ENCODE measurements at regions not wholly inside any gene's neighbourhood (a gene's known extent, or its start where the extent isn't known, plus 50 kb on each side); places are given as distances from the start of the nearest gene placed in this dataset.

DNA sequence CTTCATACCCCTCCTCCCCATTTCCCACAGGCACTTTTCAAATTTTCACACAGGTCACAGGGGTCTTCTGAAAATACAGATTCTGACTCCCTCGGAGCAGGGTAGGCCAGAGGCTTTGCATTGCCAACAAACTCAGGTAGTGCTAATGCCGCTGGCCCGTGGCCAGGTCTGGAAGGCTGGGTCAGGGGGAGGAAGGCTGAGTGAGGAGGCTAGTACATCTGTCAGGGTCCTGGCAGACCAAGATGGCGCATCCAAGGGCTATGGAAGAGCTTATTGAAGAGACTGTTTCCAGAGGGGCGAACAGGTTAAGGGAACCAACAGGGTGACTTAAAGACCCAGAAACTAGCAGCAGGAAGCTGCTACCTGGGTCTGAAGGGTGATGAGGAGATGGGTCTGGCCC, 336.7 kb upstream of the ID2 start:
- Histone ChIP-seq H3K27ac (ENCODE audit: low read depth in 1 of 2, low read length in 2 of 2) (no peak overlapping the region), H3K4me1 (ENCODE audit: control insufficient read depth in 4 of 4, insufficient read depth in 4 of 4, low read length in 3 of 4) (peaks cover 2 to 19% (median 6%) of the 10 kb centered on the region in 4 donors), H3K36me3 (ENCODE audit: control insufficient read depth in 4 of 4, insufficient read depth in 3 of 4, low read depth in 1 of 4, low read length in 3 of 4) (no peaks in the 10 kb centered on the region), H3K4me3 (ENCODE audit: low read depth in 1 of 3, low read length in 3 of 3) (no peak overlapping the region), H3K27me3 (ENCODE audit: control insufficient read depth in 4 of 4, insufficient read depth in 4 of 4, low read length in 3 of 4) (no peaks in the 10 kb centered on the region), H3K9ac (ENCODE audit: low read depth in 1 of 2, low read length in 2 of 2) (no peak overlapping the region), H3K9me3 (ENCODE audit: control insufficient read depth in 4 of 4, low read length in 3 of 4) (no peaks in the 10 kb centered on the region)
- DNase-seq (ENCODE audit: low spot score) = no peak
- WGBS = 98% methylated on average over 5 of the region's 5 CpGs
- TF ChIP-seq FOXA2 (IDR thresholded peaks at IDR 0.05) = no peak
- no peak for TF ChIP-seq TAF1 (conservative IDR thresholded peaks at IDR 0.05)
- TF ChIP-seq, protein P1, sequence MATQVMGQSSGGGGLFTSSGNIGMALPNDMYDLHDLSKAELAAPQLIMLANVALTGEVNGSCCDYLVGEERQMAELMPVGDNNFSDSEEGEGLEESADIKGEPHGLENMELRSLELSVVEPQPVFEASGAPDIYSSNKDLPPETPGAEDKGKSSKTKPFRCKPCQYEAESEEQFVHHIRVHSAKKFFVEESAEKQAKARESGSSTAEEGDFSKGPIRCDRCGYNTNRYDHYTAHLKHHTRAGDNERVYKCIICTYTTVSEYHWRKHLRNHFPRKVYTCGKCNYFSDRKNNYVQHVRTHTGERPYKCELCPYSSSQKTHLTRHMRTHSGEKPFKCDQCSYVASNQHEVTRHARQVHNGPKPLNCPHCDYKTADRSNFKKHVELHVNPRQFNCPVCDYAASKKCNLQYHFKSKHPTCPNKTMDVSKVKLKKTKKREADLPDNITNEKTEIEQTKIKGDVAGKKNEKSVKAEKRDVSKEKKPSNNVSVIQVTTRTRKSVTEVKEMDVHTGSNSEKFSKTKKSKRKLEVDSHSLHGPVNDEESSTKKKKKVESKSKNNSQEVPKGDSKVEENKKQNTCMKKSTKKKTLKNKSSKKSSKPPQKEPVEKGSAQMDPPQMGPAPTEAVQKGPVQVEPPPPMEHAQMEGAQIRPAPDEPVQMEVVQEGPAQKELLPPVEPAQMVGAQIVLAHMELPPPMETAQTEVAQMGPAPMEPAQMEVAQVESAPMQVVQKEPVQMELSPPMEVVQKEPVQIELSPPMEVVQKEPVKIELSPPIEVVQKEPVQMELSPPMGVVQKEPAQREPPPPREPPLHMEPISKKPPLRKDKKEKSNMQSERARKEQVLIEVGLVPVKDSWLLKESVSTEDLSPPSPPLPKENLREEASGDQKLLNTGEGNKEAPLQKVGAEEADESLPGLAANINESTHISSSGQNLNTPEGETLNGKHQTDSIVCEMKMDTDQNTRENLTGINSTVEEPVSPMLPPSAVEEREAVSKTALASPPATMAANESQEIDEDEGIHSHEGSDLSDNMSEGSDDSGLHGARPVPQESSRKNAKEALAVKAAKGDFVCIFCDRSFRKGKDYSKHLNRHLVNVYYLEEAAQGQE (IDR thresholded peaks at IDR 0.05) = no peak
- no peak for TF ChIP-seq SP1 (IDR thresholded peaks at IDR 0.05)
- no peak for TF ChIP-seq FOXA1 (IDR thresholded peaks at IDR 0.05)
- TF ChIP-seq, protein P2, sequence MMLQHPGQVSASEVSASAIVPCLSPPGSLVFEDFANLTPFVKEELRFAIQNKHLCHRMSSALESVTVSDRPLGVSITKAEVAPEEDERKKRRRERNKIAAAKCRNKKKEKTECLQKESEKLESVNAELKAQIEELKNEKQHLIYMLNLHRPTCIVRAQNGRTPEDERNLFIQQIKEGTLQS (IDR thresholded peaks at IDR 0.05) = no peak
- TF ChIP-seq, protein P3, sequence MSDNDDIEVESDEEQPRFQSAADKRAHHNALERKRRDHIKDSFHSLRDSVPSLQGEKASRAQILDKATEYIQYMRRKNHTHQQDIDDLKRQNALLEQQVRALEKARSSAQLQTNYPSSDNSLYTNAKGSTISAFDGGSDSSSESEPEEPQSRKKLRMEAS (IDR thresholded peaks at IDR 0.05) = no peak
- no peak for TF ChIP-seq NR2F2 (IDR thresholded peaks at IDR 0.05)
- no peak for TF ChIP-seq JUND (IDR thresholded peaks at IDR 0.05)
- TF ChIP-seq HNF4A (conservative IDR thresholded peaks at IDR 0.05) = no peak

GRCh38 chr2:8346208-8346607, 335.6 kb upstream of the ID2 start:
- Histone ChIP-seq H3K9me3 (ENCODE audit: control insufficient read depth in 4 of 4, low read length in 3 of 4) (no peaks in the 10 kb centered on the region), H3K27ac (ENCODE audit: low read depth in 1 of 2, low read length in 2 of 2) (no peak overlapping the region), H3K4me3 (ENCODE audit: low read depth in 1 of 3, low read length in 3 of 3) (no peak overlapping the region), H3K9ac (ENCODE audit: low read depth in 1 of 2, low read length in 2 of 2) (no peak overlapping the region), H3K36me3 (ENCODE audit: control insufficient read depth in 4 of 4, insufficient read depth in 3 of 4, low read depth in 1 of 4, low read length in 3 of 4) (no peaks in the 10 kb centered on the region), H3K27me3 (ENCODE audit: control insufficient read depth in 4 of 4, insufficient read depth in 4 of 4, low read length in 3 of 4) (no peaks in the 10 kb centered on the region), H3K4me1 (ENCODE audit: control insufficient read depth in 4 of 4, insufficient read depth in 4 of 4, low read length in 3 of 4) (peaks cover 2 to 19% (median 6%) of the 10 kb centered on the region in 4 donors)
- WGBS = 84% methylated on average over 7 of the region's 7 CpGs
- TF ChIP-seq GABPA (IDR thresholded peaks at IDR 0.05 in 1 of 2, conservative IDR thresholded peaks at IDR 0.05 in 1 of 2) (no peak), JUND (IDR thresholded peaks at IDR 0.05) (no peak), EGR1 (IDR thresholded peaks at IDR 0.05; ENCODE audit: low read depth in 2 of 2) (no peak)
- DNase-seq (ENCODE audit: low spot score) = no peak

DNA sequence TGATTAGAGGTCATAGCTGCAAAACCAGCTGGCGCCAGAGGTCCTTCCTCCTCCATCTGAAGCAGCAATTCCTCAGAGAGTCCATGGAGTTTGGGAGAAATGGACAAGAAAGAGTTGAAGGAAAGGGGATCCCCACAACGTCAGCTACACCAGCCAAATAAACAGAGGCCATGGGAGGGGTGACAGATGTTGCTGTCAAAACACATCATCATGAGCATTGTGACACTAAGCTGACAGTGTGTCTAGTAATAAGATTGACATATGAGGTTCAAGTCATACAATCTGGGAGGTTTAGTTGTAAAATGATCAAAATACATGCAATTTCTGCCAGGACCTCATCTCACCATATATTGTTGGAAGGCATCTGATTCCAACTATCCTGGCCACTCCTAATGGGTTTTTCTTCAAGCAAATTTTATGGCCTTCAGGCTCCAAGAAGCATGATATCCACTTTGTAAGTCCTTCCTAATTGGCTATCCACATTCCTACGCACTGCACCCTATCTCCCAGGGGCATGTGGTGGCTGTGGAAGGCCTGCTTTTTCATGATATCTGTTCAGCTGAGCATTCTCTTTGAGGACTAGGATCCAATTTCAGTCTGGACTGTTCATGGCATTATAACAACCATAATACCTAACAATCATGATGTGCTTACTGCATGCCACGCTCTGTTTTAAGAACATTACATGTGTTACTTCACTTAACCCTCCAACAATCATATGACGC, 335.0 kb upstream of the ID2 start:
- Histone ChIP-seq H3K9ac (ENCODE audit: low read depth in 1 of 2, low read length in 2 of 2) (no peak overlapping the region), H3K27ac (ENCODE audit: low read depth in 1 of 2, low read length in 2 of 2) (no peak overlapping the region), H3K4me3 (ENCODE audit: low read depth in 1 of 3, low read length in 3 of 3) (no peak overlapping the region), H3K36me3 (ENCODE audit: control insufficient read depth in 4 of 4, insufficient read depth in 3 of 4, low read depth in 1 of 4, low read length in 3 of 4) (no peaks in the 10 kb centered on the region), H3K27me3 (ENCODE audit: control insufficient read depth in 4 of 4, insufficient read depth in 4 of 4, low read length in 3 of 4) (no peaks in the 10 kb centered on the region), H3K4me1 (ENCODE audit: control insufficient read depth in 4 of 4, insufficient read depth in 4 of 4, low read length in 3 of 4) (peaks cover 2 to 18% (median 6%) of the 10 kb centered on the region in 4 donors), H3K9me3 (ENCODE audit: control insufficient read depth in 4 of 4, low read length in 3 of 4) (no peaks in the 10 kb centered on the region)
- DNase-seq (ENCODE audit: low spot score) = peak; percentile 51
- 95% methylated on average over 5 of the region's 5 CpGs for WGBS
- no peak for TF ChIP-seq SP1 (IDR thresholded peaks at IDR 0.05)
- TF ChIP-seq, protein P4, sequence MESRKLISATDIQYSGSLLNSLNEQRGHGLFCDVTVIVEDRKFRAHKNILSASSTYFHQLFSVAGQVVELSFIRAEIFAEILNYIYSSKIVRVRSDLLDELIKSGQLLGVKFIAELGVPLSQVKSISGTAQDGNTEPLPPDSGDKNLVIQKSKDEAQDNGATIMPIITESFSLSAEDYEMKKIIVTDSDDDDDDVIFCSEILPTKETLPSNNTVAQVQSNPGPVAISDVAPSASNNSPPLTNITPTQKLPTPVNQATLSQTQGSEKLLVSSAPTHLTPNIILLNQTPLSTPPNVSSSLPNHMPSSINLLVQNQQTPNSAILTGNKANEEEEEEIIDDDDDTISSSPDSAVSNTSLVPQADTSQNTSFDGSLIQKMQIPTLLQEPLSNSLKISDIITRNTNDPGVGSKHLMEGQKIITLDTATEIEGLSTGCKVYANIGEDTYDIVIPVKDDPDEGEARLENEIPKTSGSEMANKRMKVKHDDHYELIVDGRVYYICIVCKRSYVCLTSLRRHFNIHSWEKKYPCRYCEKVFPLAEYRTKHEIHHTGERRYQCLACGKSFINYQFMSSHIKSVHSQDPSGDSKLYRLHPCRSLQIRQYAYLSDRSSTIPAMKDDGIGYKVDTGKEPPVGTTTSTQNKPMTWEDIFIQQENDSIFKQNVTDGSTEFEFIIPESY (IDR thresholded peaks at IDR 0.05) = no peak
- TF ChIP-seq, protein P2 (IDR thresholded peaks at IDR 0.05) = no peak
- no peak for TF ChIP-seq JUND (IDR thresholded peaks at IDR 0.05)
- TF ChIP-seq TAF1 (conservative IDR thresholded peaks at IDR 0.05) = no peak
- TF ChIP-seq RAD21 (IDR thresholded peaks at IDR 0.05) = no peak
- no peak for TF ChIP-seq GABPA (IDR thresholded peaks at IDR 0.05 in 1 of 2, conservative IDR thresholded peaks at IDR 0.05 in 1 of 2)
- TF ChIP-seq, protein P3 (IDR thresholded peaks at IDR 0.05) = no peak
- TF ChIP-seq YY1 (IDR thresholded peaks at IDR 0.05) = no peak
- no peak for TF ChIP-seq NR2F2 (IDR thresholded peaks at IDR 0.05)
- TF ChIP-seq, protein P5, sequence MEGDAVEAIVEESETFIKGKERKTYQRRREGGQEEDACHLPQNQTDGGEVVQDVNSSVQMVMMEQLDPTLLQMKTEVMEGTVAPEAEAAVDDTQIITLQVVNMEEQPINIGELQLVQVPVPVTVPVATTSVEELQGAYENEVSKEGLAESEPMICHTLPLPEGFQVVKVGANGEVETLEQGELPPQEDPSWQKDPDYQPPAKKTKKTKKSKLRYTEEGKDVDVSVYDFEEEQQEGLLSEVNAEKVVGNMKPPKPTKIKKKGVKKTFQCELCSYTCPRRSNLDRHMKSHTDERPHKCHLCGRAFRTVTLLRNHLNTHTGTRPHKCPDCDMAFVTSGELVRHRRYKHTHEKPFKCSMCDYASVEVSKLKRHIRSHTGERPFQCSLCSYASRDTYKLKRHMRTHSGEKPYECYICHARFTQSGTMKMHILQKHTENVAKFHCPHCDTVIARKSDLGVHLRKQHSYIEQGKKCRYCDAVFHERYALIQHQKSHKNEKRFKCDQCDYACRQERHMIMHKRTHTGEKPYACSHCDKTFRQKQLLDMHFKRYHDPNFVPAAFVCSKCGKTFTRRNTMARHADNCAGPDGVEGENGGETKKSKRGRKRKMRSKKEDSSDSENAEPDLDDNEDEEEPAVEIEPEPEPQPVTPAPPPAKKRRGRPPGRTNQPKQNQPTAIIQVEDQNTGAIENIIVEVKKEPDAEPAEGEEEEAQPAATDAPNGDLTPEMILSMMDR (IDR thresholded peaks at IDR 0.05; ENCODE audit: low read depth, low read length, missing input control) = no peak
- no peak for TF ChIP-seq RXRA (IDR thresholded peaks at IDR 0.05)
